CD4-positive, alpha-beta T cell (primary cell): ENCODE measurements at regions not wholly inside any gene's neighbourhood (a gene's known extent, or its start where the extent isn't known, plus 50 kb on each side); places are given as distances from the start of the nearest gene placed in this dataset.

Experiments used
- ATAC-seq: fragments of 200-7000 bp; cut with Tn5 transposase; one replicate; pipeline ENCODE4 v1.10.0; 2022; ENCODE audit warnings: mild to moderate bottlenecking; ENCODE audit not compliant: poor library complexity
- CTCF ChIA-PET: fragments of 350-600 bp; sonication (Branson Sonifier 250); formaldehyde crosslinking; loops from one replicate; lab custom pipeline; 2021; ENCODE audit warnings: antibody characterized with exemption, inconsistent platforms; lab: Charles Lee
- POLR2A ChIA-PET: fragments of 350-600 bp; sonication (Branson Sonifier 250); formaldehyde crosslinking; loops from one replicate; lab custom pipeline; 2021; ENCODE audit warnings: antibody characterized with exemption, inconsistent platforms; lab: Charles Lee
- DNase-seq, 14 experiments: peaks; one replicate each; pipeline ENCODE4 v3.0.0-alpha.2; 2013 to 2020; ENCODE audit warnings: mixed read lengths in 2 of 14
- H3K27ac ChIP-seq, 2 donors: one replicate each; pipeline versions ENCODE4 v1.5.1 to v1.7.0; 2013; ENCODE audit warnings: low read length in 2 of 2, low read depth in 1 of 2, mild to moderate bottlenecking in 1 of 2
- H3K27me3 ChIP-seq, 2 experiments: 1 replicate in 1 of 2; 2 replicates in 1 of 2; pipeline versions ENCODE4 v1.6.1 to v1.7.0; 2013; ENCODE audit warnings: low read length in 2 of 2, control low read depth in 1 of 2, mild to moderate bottlenecking in 1 of 2, moderate library complexity in 1 of 2; ENCODE audit not compliant: insufficient read depth in 2 of 2, control insufficient read depth in 1 of 2
- H3K36me3 ChIP-seq: one replicate; pipeline ENCODE4 v1.6.1; 2013; ENCODE audit warnings: low read length, control low read depth; ENCODE audit not compliant: insufficient read depth
- H3K4me1 ChIP-seq: one replicate; pipeline ENCODE4 v1.6.1; 2013; ENCODE audit warnings: low read length, control low read depth; ENCODE audit not compliant: insufficient read depth
- H3K4me3 ChIP-seq: one replicate; pipeline ENCODE4 v1.5.1; 2013; ENCODE audit warnings: mild to moderate bottlenecking, low read length, moderate library complexity
- H3K9me3 ChIP-seq, 2 experiments: 1 replicate in 1 of 2; 2 replicates in 1 of 2; pipeline versions ENCODE4 v1.6.1 to v1.7.0; 2013; ENCODE audit warnings: low read length in 2 of 2, mild to moderate bottlenecking in 2 of 2, control low read depth in 1 of 2, moderate library complexity in 1 of 2; ENCODE audit not compliant: control insufficient read depth in 1 of 2, insufficient read depth in 1 of 2
- H3K27ac Mint-ChIP-seq: one replicate; pipeline ENCODE4 v1.8.0; 2020; ENCODE audit warnings: mixed read lengths
- H3K27me3 Mint-ChIP-seq: one replicate; pipeline ENCODE4 v1.8.0; 2021; ENCODE audit warnings: mixed read lengths
- H3K36me3 Mint-ChIP-seq: one replicate; pipeline ENCODE4 v1.8.0; 2021; ENCODE audit warnings: low read depth, mixed read lengths
- H3K4me1 Mint-ChIP-seq: one replicate; pipeline ENCODE4 v1.8.0; 2021; ENCODE audit warnings: low read depth, mixed read lengths
- H3K4me3 Mint-ChIP-seq: one replicate; pipeline ENCODE4 v1.8.0; 2020; ENCODE audit warnings: mild to moderate bottlenecking, mixed read lengths
- H3K9me3 Mint-ChIP-seq: one replicate; pipeline ENCODE4 v1.8.0; 2020; ENCODE audit warnings: mixed read lengths
- CTCF ChIP-seq: fragments of 200-600 bp; IDR thresholded peaks from one replicate; pipeline ENCODE4 v1.8.0; 2022; ENCODE audit warnings: antibody characterized with exemption, mild to moderate bottlenecking
- intact Hi-C, 2 experiments: fragments of 100-400 bp; cut with DNase I in 1 of 2; cut with micrococcal nuclease in 1 of 2; formaldehyde crosslinking; loops; one replicate each; pipeline versions ENCODE4 v1.15.1 to v1.9.0; 2023 to 2025; cut with DNase I, micrococcal nuclease

GRCh38 chr2:54042341-54042740, 71.5 kb upstream of the PSME4 start:
- DNase-seq, result no peak
- intact Hi-C loops, result loop anchor here in 1 of 2 experiments (10.0 kb wide), 1 partner anchor 48 kb away; no protein-coding TSS in a partner anchor
- no peak overlapping the region for H3K4me3 Mint-ChIP-seq
- H3K36me3 Mint-ChIP-seq, result peaks cover 10% of the 10 kb centered on the region
- Histone ChIP-seq H3K9me3 (peaks cover 0 to 11% of the 10 kb centered on the region in 2 experiments), H3K4me1 (peaks cover 5% of the 10 kb centered on the region), H3K4me3 (no peak overlapping the region), H3K27ac (no peak overlapping the region), H3K36me3 (peaks cover 7% of the 10 kb centered on the region), H3K27me3 (no peaks in the 10 kb centered on the region)
- no peak for TF ChIP-seq CTCF
- no peak overlapping the region for H3K27ac Mint-ChIP-seq
- ATAC-seq, result no peak
- CTCF ChIA-PET, result no interaction called here
- peaks cover 5% of the 10 kb centered on the region for H3K9me3 Mint-ChIP-seq
- POLR2A ChIA-PET, result no interaction called here
- H3K27me3 Mint-ChIP-seq, result no peaks in the 10 kb centered on the region
- no peaks in the 10 kb centered on the region for H3K4me1 Mint-ChIP-seq

- intact Hi-C loops, result loop anchor here in 1 of 2 experiments (10.0 kb wide), 1 partner anchor 46 kb away; no protein-coding TSS in a partner anchor
- Mint-ChIP-seq H3K4me1 (no peaks in the 10 kb centered on the region), H3K4me3 (no peak overlapping the region), H3K9me3 (peaks cover 5% of the 10 kb centered on the region), H3K27ac (no peak overlapping the region), H3K27me3 (no peaks in the 10 kb centered on the region), H3K36me3 (peaks cover 10% of the 10 kb centered on the region)
- Histone ChIP-seq H3K4me3 (no peak overlapping the region), H3K36me3 (peaks cover 7% of the 10 kb centered on the region), H3K4me1 (peaks cover 5% of the 10 kb centered on the region), H3K27me3 (no peaks in the 10 kb centered on the region), H3K9me3 (peaks cover 0 to 11% of the 10 kb centered on the region in 2 experiments), H3K27ac (no peak overlapping the region)
- TF ChIP-seq CTCF, result no peak
- CTCF ChIA-PET, result no interaction called here
- no peak for ATAC-seq
- POLR2A ChIA-PET, result no interaction called here
- DNase-seq, result peak in 3 of 14 experiments; percentile 12 to 42 (median 30)
Observed at GRCh38 chr2:54041135-54041534, 70.3 kb upstream of the PSME4 start.

GRCh38 chr2:54040685-54041084, 69.9 kb upstream of the PSME4 start:
- no peak for DNase-seq
- Histone ChIP-seq H3K27ac (no peak overlapping the region), H3K4me3 (no peak overlapping the region), H3K4me1 (peaks cover 5% of the 10 kb centered on the region), H3K36me3 (peaks cover 7% of the 10 kb centered on the region), H3K27me3 (no peaks in the 10 kb centered on the region), H3K9me3 (peaks cover 0 to 9% of the 10 kb centered on the region in 2 experiments)
- H3K36me3 Mint-ChIP-seq, result peaks cover 10% of the 10 kb centered on the region
- no peaks in the 10 kb centered on the region for H3K4me1 Mint-ChIP-seq
- H3K27me3 Mint-ChIP-seq, result no peaks in the 10 kb centered on the region
- CTCF ChIA-PET, result no interaction called here
- TF ChIP-seq CTCF, result no peak
- intact Hi-C loops, result loop anchor here in 1 of 2 experiments (10.0 kb wide), 1 partner anchor 46 kb away; no protein-coding TSS in a partner anchor
- H3K4me3 Mint-ChIP-seq, result no peak overlapping the region
- no peak for ATAC-seq
- POLR2A ChIA-PET, result no interaction called here
- H3K9me3 Mint-ChIP-seq, result peaks cover 5% of the 10 kb centered on the region
- no peak overlapping the region for H3K27ac Mint-ChIP-seq
